ENCODE measurements at regions not wholly inside any gene's neighbourhood (a gene's known extent, or its start where the extent isn't known, plus 50 kb on each side); places are given as distances from the start of the nearest gene placed in this dataset.

GRCh38 chr18:60062396-60062795 lies 162.6 kb downstream of the PMAIP1 start:
- WGBS, 4 donors = 55 to 81% (median 69%) methylated on average over 1 to 2 of the region's 2 CpGs

GRCh38 chr18:60060578-60060977 lies 160.8 kb downstream of the PMAIP1 start:
- whole genome bisulfite sequencing, 4 donors = 71 to 84% (median 80%) methylated on average over 3 of the region's 3 CpGs
- intact Hi-C loops (cut with DNase I) = no loop called here
- no peaks in the 10 kb centered on the region for H3K4me1 ChIP-seq (replicated peaks in 1 of 2)
- no peak overlapping the region for H3K4me3 ChIP-seq
- no peak for TF ChIP-seq POLR2A (IDR thresholded peaks at IDR 0.05)
- no peak for TF ChIP-seq CTCF (IDR thresholded peaks at IDR 0.05)
- H3K27me3 ChIP-seq = no peaks in the 10 kb centered on the region
- no peak for DNase-seq
- H3K9me3 ChIP-seq (replicated peaks in 1 of 3) = no peaks in the 10 kb centered on the region
- H3K36me3 ChIP-seq (replicated peaks in 1 of 2) = no peaks in the 10 kb centered on the region
- no peak overlapping the region for H3K27ac ChIP-seq

More at GRCh38 chr18:60062396-60062795, 162.6 kb downstream of the PMAIP1 start:
- Histone ChIP-seq H3K36me3 (replicated peaks in 1 of 2) (no peaks in the 10 kb centered on the region), H3K4me1 (replicated peaks in 1 of 2) (no peaks in the 10 kb centered on the region), H3K9me3 (replicated peaks in 1 of 3) (no peaks in the 10 kb centered on the region), H3K4me3 (no peak overlapping the region), H3K27ac (no peak overlapping the region), H3K27me3 (no peaks in the 10 kb centered on the region)
- intact Hi-C loops (cut with DNase I) = no loop called here
- no peak for DNase-seq
- TF ChIP-seq POLR2A (IDR thresholded peaks at IDR 0.05) = no peak
- no peak for TF ChIP-seq CTCF (IDR thresholded peaks at IDR 0.05)

- Histone ChIP-seq H3K4me1 (replicated peaks in 1 of 2) (no peaks in the 10 kb centered on the region), H3K9me3 (replicated peaks in 1 of 3) (no peaks in the 10 kb centered on the region), H3K36me3 (replicated peaks in 1 of 2) (no peaks in the 10 kb centered on the region), H3K27me3 (no peaks in the 10 kb centered on the region), H3K4me3 (no peak overlapping the region), H3K27ac (no peak overlapping the region)
- intact Hi-C loops (cut with DNase I) = no loop called here
- no peak for DNase-seq
- 40 to 61% (median 57%) methylated on average over 1 of the region's 1 CpG for WGBS, 4 donors
- no peak for TF ChIP-seq CTCF (IDR thresholded peaks at IDR 0.05)
- no peak for TF ChIP-seq POLR2A (IDR thresholded peaks at IDR 0.05)
Observed at GRCh38 chr18:60060026-60060425, 160.2 kb downstream of the PMAIP1 start.

- Histone ChIP-seq H3K36me3 (replicated peaks in 1 of 2) (no peaks in the 10 kb centered on the region), H3K4me1 (replicated peaks in 1 of 2) (no peaks in the 10 kb centered on the region), H3K4me3 (no peak overlapping the region), H3K27ac (no peak overlapping the region), H3K27me3 (no peaks in the 10 kb centered on the region), H3K9me3 (replicated peaks in 1 of 3) (no peaks in the 10 kb centered on the region)
- WGBS, 4 donors = 58 to 77% (median 67%) methylated on average over 3 of the region's 3 CpGs
- TF ChIP-seq POLR2A (IDR thresholded peaks at IDR 0.05) (no peak), CTCF (IDR thresholded peaks at IDR 0.05) (no peak)
- no peak for DNase-seq
- intact Hi-C loops (cut with DNase I) = no loop called here
Observed at GRCh38 chr18:60059216-60059615, 159.4 kb downstream of the PMAIP1 start.

Data from adrenal gland (tissue), 9 donors.